NCI-H1105 (cell line): ENCODE measurements at regions not wholly inside any gene's neighbourhood (a gene's known extent, or its start where the extent isn't known, plus 50 kb on each side); places are given as distances from the start of the nearest gene placed in this dataset.

Source experiments
- DNase-seq: peaks from one replicate; lab custom pipeline; 2025; lab: John Stamatoyannopoulos, UW

GRCh38 chr6:2426561-2427340 lies 181.3 kb upstream of the GMDS start:
- no peak for DNase-seq

GRCh38 chr6:2416128-2416712 lies 170.8 kb upstream of the GMDS start:
- no peak for DNase-seq

GRCh38 chr6:2414885-2415547 lies 169.6 kb upstream of the GMDS start:
- no peak for DNase-seq

- no peak for DNase-seq
These were observed 167.3 kb upstream of the GMDS start for GRCh38 chr6:2412731-2413130.

- DNase-seq, result no peak
These were observed 165.4 kb upstream of the GMDS start for GRCh38 chr6:2410656-2411380.

- DNase-seq, result no peak
These were observed 162.1 kb upstream of the GMDS start for GRCh38 chr6:2407525-2407924.

GRCh38 chr6:2404211-2404929 lies 159.0 kb upstream of the GMDS start:
- no peak for DNase-seq

- peak; percentile 46 for DNase-seq
These were observed 158.1 kb upstream of the GMDS start for GRCh38 chr6:2403546-2403945.

- peak; percentile 73 for DNase-seq
These were observed 151.6 kb upstream of the GMDS start for GRCh38 chr6:2396846-2397630.

- no peak for DNase-seq
These were observed 150.7 kb upstream of the GMDS start for GRCh38 chr6:2396042-2396657.

- DNase-seq, result no peak
These were observed 143.3 kb upstream of the GMDS start for GRCh38 chr6:2388554-2389324.

- DNase-seq, result no peak
These were observed 142.0 kb upstream of the GMDS start for GRCh38 chr6:2387445-2387844.

- DNase-seq, result no peak
These were observed 140.1 kb upstream of the GMDS start for GRCh38 chr6:2385471-2385983.

- DNase-seq, result no peak
These were observed 139.1 kb upstream of the GMDS start for GRCh38 chr6:2384528-2384927.

- no peak for DNase-seq
These were observed 136.7 kb upstream of the GMDS start for GRCh38 chr6:2381872-2382661.

GRCh38 chr6:2378891-2379652 lies 133.7 kb upstream of the GMDS start:
- no peak for DNase-seq

GRCh38 chr6:2378046-2378657 lies 132.7 kb upstream of the GMDS start:
- DNase-seq, result no peak
